Keratinocyte (primary cell): ENCODE measurements at regions not wholly inside any gene's neighbourhood (a gene's known extent, or its start where the extent isn't known, plus 50 kb on each side); places are given as distances from the start of the nearest gene placed in this dataset.

ENCODE experiments used
- CTCF ChIP-seq, 3 experiments: IDR thresholded peaks in 1 of 3; conservative IDR thresholded peaks in 1 of 3; optimal IDR thresholded peaks in 1 of 3; 2 replicates in 2 of 3; 3 replicates in 1 of 3; pipeline versions ENCODE3 to v1.5.1; 2011; ENCODE audit warnings: low read length in 3 of 3, mild to moderate bottlenecking in 3 of 3, moderate library complexity in 2 of 3, control low read depth in 1 of 3, inconsistent platforms in 1 of 3; ENCODE audit not compliant: insufficient read depth in 2 of 3; ENCODE audit errors: extremely low read depth in 1 of 3
- EZH2 ChIP-seq: IDR thresholded peaks from one replicate; pipeline ENCODE4 v1.6.1; 2012; ENCODE audit warnings: inconsistent platforms, mild to moderate bottlenecking, low read length, moderate library complexity

- TF ChIP-seq CTCF (optimal IDR thresholded peaks at IDR 0.05 in 1 of 3, IDR thresholded peaks at IDR 0.05 in 1 of 3, conservative IDR thresholded peaks at IDR 0.05 in 1 of 3; ENCODE audit: extremely low read depth in 1 of 3, insufficient read depth in 2 of 3, low read length in 3 of 3) (no peak), EZH2 (no peak)
Measured at GRCh38 chr4:136650541-136651277, 881.6 kb downstream of the PCDH18 start.
